ENCODE measurements at regions not wholly inside any gene's neighbourhood (a gene's known extent, or its start where the extent isn't known, plus 50 kb on each side); places are given as distances from the start of the nearest gene placed in this dataset.

DNA sequence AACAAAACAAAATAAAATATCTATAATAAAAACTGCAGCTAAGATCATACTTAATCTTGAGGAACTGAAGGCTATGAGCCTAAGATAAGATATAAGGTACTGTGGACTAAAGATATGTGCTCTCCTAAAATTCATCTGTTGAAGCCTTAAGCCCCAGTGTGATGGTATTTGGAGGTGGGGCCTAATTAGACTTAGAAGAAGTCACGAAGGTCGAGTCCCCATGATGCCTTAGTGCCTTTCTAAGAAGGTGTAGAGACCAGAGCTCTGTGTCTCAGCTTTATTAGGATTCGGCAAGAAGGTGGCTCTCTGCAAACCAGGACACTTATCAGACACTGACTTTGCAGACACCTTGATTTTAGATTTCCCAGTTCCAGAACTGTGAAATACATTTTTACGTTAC is 622.0 kb upstream of the BRINP3 start:
- TF ChIP-seq SIN3A (IDR thresholded peaks at IDR 0.05; ENCODE audit: borderline replicate concordance, insufficient read depth, low read depth, low read length) (no peak), POLR2AphosphoS5 (IDR thresholded peaks at IDR 0.05; ENCODE audit: low read depth, low read length) (no peak), TCF7L2 (IDR thresholded peaks at IDR 0.05; ENCODE audit: low read depth, low read length) (no peak)
- TF ChIP-seq, protein P1, sequence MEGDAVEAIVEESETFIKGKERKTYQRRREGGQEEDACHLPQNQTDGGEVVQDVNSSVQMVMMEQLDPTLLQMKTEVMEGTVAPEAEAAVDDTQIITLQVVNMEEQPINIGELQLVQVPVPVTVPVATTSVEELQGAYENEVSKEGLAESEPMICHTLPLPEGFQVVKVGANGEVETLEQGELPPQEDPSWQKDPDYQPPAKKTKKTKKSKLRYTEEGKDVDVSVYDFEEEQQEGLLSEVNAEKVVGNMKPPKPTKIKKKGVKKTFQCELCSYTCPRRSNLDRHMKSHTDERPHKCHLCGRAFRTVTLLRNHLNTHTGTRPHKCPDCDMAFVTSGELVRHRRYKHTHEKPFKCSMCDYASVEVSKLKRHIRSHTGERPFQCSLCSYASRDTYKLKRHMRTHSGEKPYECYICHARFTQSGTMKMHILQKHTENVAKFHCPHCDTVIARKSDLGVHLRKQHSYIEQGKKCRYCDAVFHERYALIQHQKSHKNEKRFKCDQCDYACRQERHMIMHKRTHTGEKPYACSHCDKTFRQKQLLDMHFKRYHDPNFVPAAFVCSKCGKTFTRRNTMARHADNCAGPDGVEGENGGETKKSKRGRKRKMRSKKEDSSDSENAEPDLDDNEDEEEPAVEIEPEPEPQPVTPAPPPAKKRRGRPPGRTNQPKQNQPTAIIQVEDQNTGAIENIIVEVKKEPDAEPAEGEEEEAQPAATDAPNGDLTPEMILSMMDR (IDR thresholded peaks at IDR 0.05) = no peak
